Tibial nerve (tissue), 4 donors: ENCODE measurements at regions not wholly inside any gene's neighbourhood (a gene's known extent, or its start where the extent isn't known, plus 50 kb on each side); places are given as distances from the start of the nearest gene placed in this dataset.

ENCODE experiments used
- DNase-seq, 2 donors: peaks; one replicate each; pipeline ENCODE4 v3.0.0-alpha.2; 2019; ENCODE audit warnings: low spot score in 2 of 2
- H3K27ac ChIP-seq, 4 donors: fragments of 200-600 bp; sonication (generic) in 3 of 4; one replicate each; pipeline ENCODE4 v1.5.1; 2017 to 2019; ENCODE audit warnings: mild to moderate bottlenecking in 1 of 4
- H3K27me3 ChIP-seq, 2 donors: fragments of 200-600 bp; sonication (generic) in 1 of 2; one replicate each; pipeline versions ENCODE4 v1.5.1 to v1.6.0; 2017 to 2019
- H3K36me3 ChIP-seq, 3 donors: fragments of 200-600 bp; sonication (generic); one replicate each; pipeline ENCODE4 v1.5.1; 2018 to 2019
- H3K4me1 ChIP-seq, 4 donors: fragments of 200-600 bp; sonication (generic) in 3 of 4; one replicate each; pipeline ENCODE4 v1.5.1; 2017 to 2019
- H3K4me3 ChIP-seq, 4 donors: fragments of 200-600 bp; sonication (generic) in 3 of 4; one replicate each; pipeline ENCODE4 v1.5.1; 2017 to 2019; ENCODE audit warnings: mild to moderate bottlenecking in 1 of 4, moderate library complexity in 1 of 4
- H3K9me3 ChIP-seq, 4 donors: fragments of 200-600 bp; sonication (generic) in 3 of 4; one replicate each; pipeline ENCODE4 v1.5.1; 2017 to 2019
- CTCF ChIP-seq, 5 experiments: fragments of 200-600 bp in 3 of 5; fragments of 450-650 bp in 2 of 5; sonication (generic) in 3 of 5; IDR thresholded peaks; one replicate each; pipeline ENCODE4 v1.5.1; 2016 to 2019; ENCODE audit warnings: antibody characterized with exemption in 5 of 5, mild to moderate bottlenecking in 3 of 5, moderate library complexity in 2 of 5
- EP300 ChIP-seq, 2 donors: sonication (generic); formaldehyde crosslinking; IDR thresholded peaks; one replicate each; pipeline ENCODE4 v1.6.1; 2017; ENCODE audit warnings: antibody characterized with exemption in 2 of 2, mild to moderate bottlenecking in 1 of 2
- POLR2A ChIP-seq, 2 donors: fragments of 450-650 bp; IDR thresholded peaks; one replicate each; pipeline ENCODE4 v1.6.1; 2017; ENCODE audit warnings: antibody characterized with exemption in 2 of 2, mild to moderate bottlenecking in 2 of 2, moderate library complexity in 2 of 2
- WGBS, 2 donors: methylation state at CpG; one replicate each; pipeline ENCODE4 v1.1.5; 2018; 5-methylcytosine and 5-hydroxymethylcytosine counted together

- no peak for DNase-seq
- no peaks in the 10 kb centered on the region for H3K36me3 ChIP-seq
- TF ChIP-seq POLR2A (IDR thresholded peaks at IDR 0.05), result no peak
- no peak for TF ChIP-seq CTCF (IDR thresholded peaks at IDR 0.05)
- TF ChIP-seq EP300 (IDR thresholded peaks at IDR 0.05), result no peak
- WGBS, 2 donors, result 64 to 71% methylated on average over 1 of the region's 1 CpG
- H3K4me1 ChIP-seq, result no peaks in the 10 kb centered on the region
- no peaks in the 10 kb centered on the region for H3K9me3 ChIP-seq
- no peaks in the 10 kb centered on the region for H3K27me3 ChIP-seq
- no peak overlapping the region for H3K27ac ChIP-seq
- H3K4me3 ChIP-seq, result no peak overlapping the region
Observed at GRCh38 chr14:28254768-28255167, 511.8 kb upstream of the FOXG1 start.

GRCh38 chr14:28264306-28264705, 502.3 kb upstream of the FOXG1 start:
- H3K27ac ChIP-seq, result no peak overlapping the region
- H3K36me3 ChIP-seq, result no peaks in the 10 kb centered on the region
- DNase-seq, result no peak
- H3K4me3 ChIP-seq, result no peak overlapping the region
- no peaks in the 10 kb centered on the region for H3K4me1 ChIP-seq
- H3K9me3 ChIP-seq, result peaks cover 0 to 11% (median 0%) of the 10 kb centered on the region in 4 donors
- WGBS, 2 donors, result 41 to 59% methylated on average over 24 to 29 of the region's 29 CpGs
- TF ChIP-seq POLR2A (IDR thresholded peaks at IDR 0.05) (no peak), EP300 (IDR thresholded peaks at IDR 0.05) (no peak), CTCF (IDR thresholded peaks at IDR 0.05) (no peak)
- no peaks in the 10 kb centered on the region for H3K27me3 ChIP-seq

- H3K4me3 ChIP-seq, result no peak overlapping the region
- H3K27ac ChIP-seq, result no peak overlapping the region
- no peaks in the 10 kb centered on the region for H3K36me3 ChIP-seq
- H3K27me3 ChIP-seq, result no peaks in the 10 kb centered on the region
- H3K9me3 ChIP-seq, result no peaks in the 10 kb centered on the region
- WGBS, 2 donors, result 60 to 74% methylated on average over 1 of the region's 1 CpG
- no peak for TF ChIP-seq EP300 (IDR thresholded peaks at IDR 0.05)
- no peak for TF ChIP-seq POLR2A (IDR thresholded peaks at IDR 0.05)
- TF ChIP-seq CTCF (IDR thresholded peaks at IDR 0.05), result no peak
- no peak for DNase-seq
- H3K4me1 ChIP-seq, result no peaks in the 10 kb centered on the region
Observed at GRCh38 chr14:28272270-28272669, 494.3 kb upstream of the FOXG1 start.

DNA sequence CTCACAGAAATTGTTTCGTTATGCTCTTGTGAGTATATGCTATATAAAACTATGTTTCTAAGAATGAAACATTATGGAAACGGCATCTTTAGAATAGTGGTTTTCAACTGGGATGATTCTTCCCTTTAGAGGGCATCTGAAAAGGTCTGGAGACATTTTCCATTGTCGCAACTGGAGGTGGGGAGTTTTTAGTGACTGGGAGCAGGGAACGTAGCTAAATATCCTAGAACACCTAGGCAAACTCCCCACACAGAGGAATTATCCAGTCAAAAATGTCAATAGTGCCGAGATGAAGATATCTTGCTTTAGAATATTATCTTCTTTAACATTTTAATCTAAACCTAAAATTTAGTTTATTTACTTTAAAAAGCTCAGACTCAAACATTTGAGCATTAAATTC, 486.1 kb upstream of the FOXG1 start:
- Histone ChIP-seq H3K27ac (no peak overlapping the region), H3K4me1 (no peaks in the 10 kb centered on the region), H3K9me3 (no peaks in the 10 kb centered on the region), H3K27me3 (no peaks in the 10 kb centered on the region), H3K4me3 (no peak overlapping the region), H3K36me3 (no peaks in the 10 kb centered on the region)
- TF ChIP-seq POLR2A (IDR thresholded peaks at IDR 0.05) (no peak), CTCF (IDR thresholded peaks at IDR 0.05) (no peak), EP300 (IDR thresholded peaks at IDR 0.05) (no peak)
- WGBS, 2 donors, result 83 to 85% methylated on average over 5 of the region's 5 CpGs
- no peak for DNase-seq

DNA sequence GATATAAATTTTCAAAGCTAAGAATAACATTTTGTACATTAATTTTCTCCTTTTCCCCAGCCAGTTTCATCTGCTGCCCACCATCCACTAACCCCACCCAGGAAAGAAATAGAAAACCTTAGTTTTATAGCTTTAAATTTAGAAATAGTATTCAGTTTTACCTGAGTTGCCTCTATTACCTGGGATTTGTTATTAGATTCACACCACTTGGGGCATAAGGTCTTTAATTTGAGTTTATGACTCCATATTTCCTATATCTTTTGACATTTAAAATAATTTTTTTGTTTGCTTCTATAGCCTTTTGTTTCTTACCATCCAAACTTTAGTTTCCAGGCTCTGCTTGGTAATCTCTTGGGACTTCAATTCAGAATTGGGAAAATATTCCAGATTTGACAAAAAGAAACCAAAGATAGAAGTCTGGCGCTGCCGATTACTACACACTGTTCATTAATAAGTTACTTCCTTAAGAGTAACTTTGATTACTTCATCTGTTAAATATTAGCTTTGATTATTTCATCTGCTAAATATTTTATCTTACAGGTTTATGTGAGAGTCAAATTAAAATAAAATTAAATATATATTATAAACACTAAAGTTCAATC, 485.5 kb upstream of the FOXG1 start:
- no peaks in the 10 kb centered on the region for H3K4me1 ChIP-seq
- H3K36me3 ChIP-seq, result no peaks in the 10 kb centered on the region
- no peaks in the 10 kb centered on the region for H3K9me3 ChIP-seq
- WGBS, 2 donors, result 93 to 96% methylated on average over 2 of the region's 2 CpGs
- H3K4me3 ChIP-seq, result no peak overlapping the region
- TF ChIP-seq POLR2A (IDR thresholded peaks at IDR 0.05) (no peak), EP300 (IDR thresholded peaks at IDR 0.05) (no peak), CTCF (IDR thresholded peaks at IDR 0.05) (no peak)
- no peaks in the 10 kb centered on the region for H3K27me3 ChIP-seq
- no peak for DNase-seq
- no peak overlapping the region for H3K27ac ChIP-seq
